ENCODE measurements at regions not wholly inside any gene's neighbourhood (a gene's known extent, or its start where the extent isn't known, plus 50 kb on each side); places are given as distances from the start of the nearest gene placed in this dataset.
A peak's percentile ranks its signal among the peaks of the same experiment; 100 is the strongest.

DNA sequence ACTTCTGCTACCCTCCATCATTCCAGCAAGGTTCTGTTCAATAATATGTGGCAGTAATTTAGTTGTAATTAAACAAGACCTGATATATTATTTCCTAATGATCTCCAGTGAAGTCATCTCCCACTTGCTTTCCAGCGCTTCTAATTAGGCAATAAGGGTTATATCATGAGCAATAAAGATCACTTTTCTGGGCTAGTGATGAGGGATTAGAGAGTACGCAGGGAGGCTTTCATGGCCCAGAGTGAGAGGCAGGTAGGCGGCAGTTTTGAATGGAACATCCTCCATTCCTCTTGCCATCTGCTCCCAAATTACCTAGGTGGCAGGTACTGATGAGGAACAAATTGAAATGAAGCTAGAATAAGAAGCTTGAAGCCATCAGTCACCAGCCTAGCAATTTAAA lies 358.1 kb upstream of the SYT4 start:
- DNase-seq (ENCODE audit: low read depth in 2 of 3, low spot score in 2 of 3): no peak

DNA sequence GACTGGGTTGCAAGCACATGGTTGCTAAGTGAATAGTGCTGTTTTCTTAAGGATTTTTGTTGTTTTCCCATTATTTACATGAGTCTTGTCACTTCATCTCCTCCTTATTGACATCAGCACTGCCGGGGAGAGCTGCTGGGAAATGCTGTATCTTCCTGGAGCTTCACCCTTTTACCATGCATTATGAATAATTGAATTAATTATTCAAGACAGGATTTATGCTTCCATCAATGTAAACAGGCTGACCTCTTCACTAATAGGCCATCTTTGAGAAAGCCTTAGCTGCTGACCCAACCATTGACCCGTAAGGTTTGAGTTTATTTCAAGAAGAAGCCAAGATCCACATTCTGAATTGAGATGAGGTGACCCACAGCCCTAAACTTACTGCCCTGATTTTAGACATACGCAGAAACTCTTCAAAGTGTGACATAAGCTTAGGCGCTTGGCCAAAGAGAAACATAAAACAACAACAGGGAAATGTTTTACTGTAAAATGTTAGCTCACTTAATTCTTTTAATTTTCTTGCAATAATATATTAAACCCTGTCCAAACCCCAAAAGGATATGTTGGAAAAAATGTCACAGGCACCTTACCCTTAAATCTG lies 365.5 kb upstream of the SYT4 start:
- no peak for DNase-seq (ENCODE audit: low read depth in 2 of 3, low spot score in 2 of 3)

DNA sequence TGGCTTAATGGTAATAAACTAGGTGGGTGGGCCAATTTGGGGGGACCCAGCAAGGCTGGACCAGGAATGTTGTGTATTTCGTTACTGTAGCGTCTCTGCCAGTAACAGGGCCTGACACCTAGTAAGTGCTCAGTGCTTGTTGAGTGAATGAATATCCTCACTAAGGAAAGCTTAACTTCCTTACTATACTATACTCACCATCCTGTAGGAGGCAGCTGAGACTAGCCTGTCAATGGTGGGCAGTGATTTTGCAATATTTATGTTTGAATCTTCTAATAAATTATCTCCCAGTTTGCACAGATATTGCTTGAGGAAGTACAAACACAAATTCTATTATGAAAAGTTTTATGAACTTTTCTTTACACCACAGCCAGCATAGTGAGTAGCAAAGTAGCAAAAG lies 370.7 kb upstream of the SYT4 start:
- no peak for DNase-seq (ENCODE audit: low read depth in 2 of 3, low spot score in 2 of 3)

GRCh38 chr18:43649649-43650357 lies 372.5 kb upstream of the SYT4 start:
- no peak for DNase-seq (ENCODE audit: low read depth in 2 of 3, low spot score in 2 of 3)

- DNase-seq (ENCODE audit: low read depth in 2 of 3, low spot score in 2 of 3): no peak
Measured at GRCh38 chr18:43650426-43650825, 373.1 kb upstream of the SYT4 start.

- no peak for DNase-seq (ENCODE audit: low read depth in 2 of 3, low spot score in 2 of 3)
Measured at GRCh38 chr18:43651057-43651456, 373.8 kb upstream of the SYT4 start.

GRCh38 chr18:43656547-43656946 lies 379.3 kb upstream of the SYT4 start:
- DNase-seq (ENCODE audit: low read depth in 2 of 3, low spot score in 2 of 3): no peak

DNA sequence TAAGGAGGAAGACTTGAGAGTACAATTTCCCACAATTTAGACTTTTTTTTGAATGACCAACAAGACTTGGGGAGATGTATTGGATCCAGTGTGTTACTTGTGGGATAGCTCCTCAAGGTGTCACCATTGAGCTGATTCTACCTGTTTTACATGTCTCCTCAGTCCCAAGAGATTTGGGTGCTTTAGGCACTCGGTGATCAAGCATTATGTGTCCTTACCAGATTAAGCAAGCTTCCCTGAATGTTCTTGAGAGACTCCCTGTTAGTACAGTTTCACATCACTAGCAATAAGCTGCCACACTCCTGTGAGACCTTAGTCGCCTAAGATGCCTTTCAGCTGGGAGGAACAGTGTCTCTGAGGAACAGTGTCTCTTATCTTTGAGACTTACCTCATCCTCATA lies 384.3 kb upstream of the SYT4 start:
- DNase-seq (ENCODE audit: low read depth in 2 of 3, low spot score in 2 of 3): peak in 2 of 3 donors; percentile 6 to 31

DNA sequence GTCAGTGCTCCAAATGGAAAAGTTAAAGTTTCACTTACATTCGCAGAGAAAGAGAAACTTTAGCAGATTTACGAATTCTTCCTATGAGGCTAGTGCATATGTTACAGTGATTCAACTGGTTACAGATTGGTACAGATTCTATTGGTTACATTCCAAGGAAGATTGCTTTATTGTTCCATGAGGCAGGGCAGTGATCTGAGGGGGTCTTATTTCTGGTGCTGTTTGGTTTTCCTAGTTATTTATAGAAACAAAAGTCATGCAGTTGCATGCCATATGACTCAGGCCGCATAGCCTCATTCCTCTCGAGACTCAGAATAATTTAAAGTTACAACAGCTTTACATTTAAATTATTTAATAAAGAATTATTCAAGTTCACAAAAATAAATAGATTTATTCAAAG lies 385.4 kb upstream of the SYT4 start:
- no peak for DNase-seq (ENCODE audit: low read depth in 2 of 3, low spot score in 2 of 3)

GRCh38 chr18:43663159-43663558 lies 385.9 kb upstream of the SYT4 start:
- DNase-seq (ENCODE audit: low read depth in 2 of 3, low spot score in 2 of 3): no peak

- DNase-seq (ENCODE audit: low read depth in 2 of 3, low spot score in 2 of 3): no peak
Measured at GRCh38 chr18:43664487-43665008, 387.3 kb upstream of the SYT4 start.

GRCh38 chr18:43665105-43665788 lies 388.0 kb upstream of the SYT4 start:
- no peak for DNase-seq (ENCODE audit: low read depth in 2 of 3, low spot score in 2 of 3)

GRCh38 chr18:43668866-43669265 lies 391.6 kb upstream of the SYT4 start:
- DNase-seq (ENCODE audit: low read depth in 2 of 3, low spot score in 2 of 3): no peak

DNA sequence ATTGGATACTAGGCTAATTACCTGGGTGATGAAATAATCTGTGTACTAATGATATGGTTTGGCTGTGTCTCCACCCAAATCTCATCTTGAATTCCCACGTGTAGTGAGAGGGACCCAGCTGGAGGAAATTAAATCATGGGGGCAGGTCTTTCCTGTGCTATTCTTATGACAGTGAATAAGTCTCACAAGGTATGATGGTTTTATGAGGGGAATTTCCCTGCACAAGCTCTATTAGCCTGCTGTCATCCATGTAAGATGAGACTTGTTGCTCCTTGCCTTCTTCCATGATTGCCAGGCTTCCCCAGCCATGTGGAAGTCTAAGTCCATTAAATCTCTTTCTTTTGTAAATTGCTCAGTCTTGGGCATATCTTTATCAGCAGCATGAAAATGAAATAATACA lies 394.1 kb upstream of the SYT4 start:
- no peak for DNase-seq (ENCODE audit: low read depth in 2 of 3, low spot score in 2 of 3)

DNA sequence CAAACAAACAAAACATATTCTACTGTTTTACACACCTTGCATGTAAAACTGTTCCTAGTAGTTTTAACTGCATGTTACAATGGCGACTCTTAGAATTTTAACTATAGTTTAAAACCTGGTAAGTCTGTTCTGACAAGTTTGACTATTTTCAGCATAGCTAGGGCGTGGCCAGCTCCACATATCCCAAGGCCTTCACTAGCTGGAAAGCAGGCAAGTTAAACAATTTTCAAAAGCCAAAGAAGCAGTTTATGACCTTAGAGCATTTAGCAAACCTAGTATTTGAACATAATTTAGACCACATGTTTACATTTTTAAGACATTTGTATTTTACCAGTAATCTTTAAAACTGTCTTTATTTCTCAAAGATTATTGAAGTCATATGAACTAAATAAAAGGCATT lies 402.8 kb upstream of the SYT4 start:
- no peak for DNase-seq (ENCODE audit: low read depth in 2 of 3, low spot score in 2 of 3)

DNA sequence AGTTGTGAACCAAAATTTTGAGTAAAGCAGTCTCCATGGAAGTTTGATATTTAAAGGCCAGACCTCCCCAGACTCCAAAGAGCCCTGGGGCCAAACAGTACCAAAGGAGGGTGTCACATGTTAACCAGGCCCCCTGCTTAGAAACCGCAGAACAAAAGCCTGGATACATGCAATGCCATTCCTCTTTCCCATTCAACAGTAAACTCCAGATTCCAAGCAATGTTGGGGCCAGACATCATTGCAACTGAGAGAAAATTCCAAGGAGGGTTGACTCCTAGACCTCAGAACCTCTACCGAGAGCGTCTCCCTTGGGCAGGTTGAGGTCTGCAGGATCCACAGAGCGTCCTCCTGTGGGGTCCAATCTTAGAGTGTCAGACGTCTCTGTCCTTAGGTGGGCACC lies 404.4 kb upstream of the SYT4 start:
- DNase-seq (ENCODE audit: low read depth in 2 of 3, low spot score in 2 of 3): no peak

- no peak for DNase-seq (ENCODE audit: low read depth in 2 of 3, low spot score in 2 of 3)
Measured at GRCh38 chr18:43682196-43682595, 404.9 kb upstream of the SYT4 start.

DNA sequence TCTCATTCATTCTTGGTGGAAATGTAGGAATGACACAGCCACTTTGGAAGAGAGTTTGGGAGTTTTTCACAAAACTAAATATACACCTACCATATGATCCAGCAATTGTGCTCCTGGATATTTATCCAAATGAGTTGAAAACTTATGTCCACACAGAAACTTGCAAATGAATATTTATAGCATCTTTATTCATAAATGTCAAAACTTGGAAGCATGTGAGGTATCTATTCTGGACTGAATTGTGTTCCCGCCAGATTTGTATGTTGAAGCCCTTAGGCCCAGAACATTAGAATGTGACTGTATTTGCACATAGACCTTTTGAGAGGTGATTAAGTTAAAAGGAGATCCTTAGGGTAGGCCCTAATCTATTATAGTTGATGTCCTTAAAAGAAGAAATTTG lies 409.4 kb upstream of the SYT4 start:
- DNase-seq (ENCODE audit: low read depth in 2 of 3, low spot score in 2 of 3): no peak

DNA sequence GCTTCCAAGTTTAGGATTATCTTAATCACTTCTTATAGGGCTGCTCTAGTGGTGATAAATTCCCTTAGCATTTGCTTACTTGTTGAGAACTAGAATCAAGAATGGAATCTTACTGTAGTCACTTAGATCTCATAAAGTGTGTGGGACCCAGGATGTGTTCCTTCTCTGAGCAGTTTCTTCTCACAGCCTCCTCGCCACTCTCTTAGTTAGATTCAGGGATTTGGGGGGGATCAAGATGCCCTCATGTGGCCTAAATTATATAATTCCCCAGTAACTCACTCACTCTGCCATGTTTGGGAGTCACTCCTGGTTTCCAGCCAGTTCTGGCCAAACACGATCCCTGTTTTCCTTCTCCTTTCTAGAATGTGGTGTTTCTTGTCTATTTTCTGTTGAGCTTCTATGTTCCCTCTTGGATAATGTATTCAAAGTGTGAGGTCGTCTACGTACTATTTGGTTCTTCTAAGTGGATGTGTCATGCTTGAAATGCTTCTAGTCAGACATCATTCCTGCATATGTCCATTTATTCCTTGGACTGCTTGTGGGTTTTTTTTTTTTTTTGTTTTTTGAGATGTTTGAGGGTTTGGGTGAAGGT lies 414.9 kb upstream of the SYT4 start:
- DNase-seq (ENCODE audit: low read depth in 2 of 3, low spot score in 2 of 3): no peak

GRCh38 chr18:43702399-43702798 lies 425.1 kb upstream of the SYT4 start:
- no peak for DNase-seq (ENCODE audit: low read depth in 2 of 3, low spot score in 2 of 3)

DNA sequence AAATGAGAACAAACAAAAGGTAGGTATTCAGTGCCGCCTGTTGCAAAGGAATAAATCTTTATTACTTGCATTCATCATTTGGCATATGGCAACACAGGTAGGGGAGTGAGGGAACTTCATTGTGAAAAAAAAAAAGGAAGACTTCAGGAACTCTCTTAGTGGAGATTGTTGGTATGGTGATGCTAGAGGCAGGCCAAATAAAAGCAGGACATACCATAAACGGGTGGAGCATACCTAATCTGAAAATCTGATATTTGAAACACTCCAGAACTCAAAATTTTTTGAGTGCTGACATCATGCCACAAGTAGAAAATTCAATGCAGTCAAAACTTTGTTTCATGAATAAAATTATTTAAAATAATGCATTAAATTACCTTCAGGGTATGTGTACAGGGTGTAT lies 425.8 kb upstream of the SYT4 start:
- no peak for DNase-seq (ENCODE audit: low read depth in 2 of 3, low spot score in 2 of 3)

GRCh38 chr18:43705850-43706249 lies 428.6 kb upstream of the SYT4 start:
- DNase-seq (ENCODE audit: low read depth in 2 of 3, low spot score in 2 of 3): no peak

All from hematopoietic multipotent progenitor cell (in vitro differentiated cells).